NCI-H1694 (cell line): ENCODE measurements at regions not wholly inside any gene's neighbourhood (a gene's known extent, or its start where the extent isn't known, plus 50 kb on each side); places are given as distances from the start of the nearest gene placed in this dataset.

Experiments used
- DNase-seq: peaks from one replicate; lab custom pipeline; 2025; lab: John Stamatoyannopoulos, UW

DNA sequence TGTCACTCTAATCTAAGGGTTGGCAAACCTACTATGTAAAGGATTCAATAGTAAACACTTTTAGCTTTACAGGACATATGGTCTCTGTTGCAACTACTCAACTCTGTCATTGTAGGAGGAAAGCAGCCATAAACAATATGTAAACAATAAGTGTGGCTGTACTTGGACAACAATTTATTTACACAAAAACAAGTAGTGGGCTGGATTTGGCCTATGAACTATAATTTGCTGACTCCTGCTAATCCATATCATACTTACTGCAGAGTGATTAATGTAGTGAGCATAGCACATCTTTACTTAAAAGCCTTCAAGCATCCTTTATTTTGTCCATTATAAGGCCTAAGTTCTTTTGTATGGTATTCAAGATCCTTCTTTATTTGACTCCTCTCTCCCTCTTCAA is 441.9 kb downstream of the ZIC1 start:
- DNase-seq: no peak

GRCh38 chr3:147854542-147854941 is 445.4 kb downstream of the ZIC1 start:
- no peak for DNase-seq

DNA sequence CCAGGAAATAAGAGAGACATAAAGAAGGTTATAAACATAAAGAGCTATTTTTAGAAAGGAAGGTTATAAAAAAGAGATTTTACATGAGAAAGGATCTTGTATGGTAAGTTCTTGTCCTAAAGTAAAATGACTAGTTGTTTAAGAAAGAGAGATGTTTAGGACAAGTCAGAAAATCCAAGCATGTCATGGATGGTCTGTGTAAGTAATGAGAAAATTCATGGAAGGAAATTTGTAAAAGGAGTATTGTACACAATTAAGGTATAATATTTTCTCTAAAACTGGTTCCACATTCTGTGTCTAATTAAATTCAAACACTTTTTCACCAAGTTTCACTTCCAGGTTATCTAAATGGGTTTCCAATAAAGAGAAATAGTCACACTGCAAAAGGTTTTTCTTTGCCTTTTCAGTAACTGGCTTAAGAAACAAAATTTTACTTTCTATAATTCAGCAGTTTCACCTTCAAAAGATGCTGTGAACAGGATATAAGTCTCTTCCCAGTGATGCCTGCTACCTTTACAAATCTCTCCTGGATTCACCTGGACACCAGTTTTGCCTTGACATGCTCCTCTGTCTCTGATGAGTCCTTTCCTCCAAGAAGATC is 455.7 kb downstream of the ZIC1 start:
- no peak for DNase-seq

DNA sequence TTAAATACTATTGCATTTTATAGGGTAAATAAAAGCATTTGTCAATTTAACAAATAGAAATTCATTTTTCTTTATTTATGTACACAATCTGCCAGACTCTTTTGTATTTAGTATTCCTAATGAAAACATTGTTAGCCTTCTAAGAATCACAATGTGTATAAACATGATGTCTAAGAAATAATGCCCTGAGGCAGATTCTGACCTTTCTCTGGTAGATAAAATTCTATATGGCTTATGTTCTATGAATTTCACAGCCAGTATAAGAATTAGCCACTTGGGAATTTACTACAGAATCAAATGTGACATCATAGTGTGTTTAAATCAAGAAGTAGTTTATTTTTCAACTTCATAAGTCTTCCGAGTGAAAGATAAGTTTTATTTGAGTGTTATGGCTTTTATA is 457.4 kb downstream of the ZIC1 start:
- DNase-seq: no peak

- no peak for DNase-seq
These were observed 463.4 kb downstream of the ZIC1 start for GRCh38 chr3:147872568-147872967.

DNA sequence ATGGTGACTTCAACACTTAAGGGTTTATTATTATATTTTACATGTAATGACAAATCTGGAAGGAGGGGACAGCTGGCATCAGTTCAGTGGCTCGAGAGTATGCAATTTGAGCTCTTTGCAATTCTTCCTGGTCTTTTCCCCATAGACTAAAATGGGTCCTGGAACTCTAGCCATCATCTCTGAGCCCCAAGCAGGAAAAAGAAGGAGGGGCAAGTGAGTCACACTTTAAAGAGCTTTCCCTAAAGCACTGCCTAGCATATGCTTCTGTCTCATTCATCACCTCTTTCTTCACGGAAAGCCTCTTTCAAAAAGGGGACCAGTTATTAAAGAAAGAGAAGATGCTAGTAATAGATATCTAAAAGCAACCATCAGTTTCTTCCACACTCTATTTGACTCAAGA is 466.3 kb downstream of the ZIC1 start:
- DNase-seq: no peak

DNA sequence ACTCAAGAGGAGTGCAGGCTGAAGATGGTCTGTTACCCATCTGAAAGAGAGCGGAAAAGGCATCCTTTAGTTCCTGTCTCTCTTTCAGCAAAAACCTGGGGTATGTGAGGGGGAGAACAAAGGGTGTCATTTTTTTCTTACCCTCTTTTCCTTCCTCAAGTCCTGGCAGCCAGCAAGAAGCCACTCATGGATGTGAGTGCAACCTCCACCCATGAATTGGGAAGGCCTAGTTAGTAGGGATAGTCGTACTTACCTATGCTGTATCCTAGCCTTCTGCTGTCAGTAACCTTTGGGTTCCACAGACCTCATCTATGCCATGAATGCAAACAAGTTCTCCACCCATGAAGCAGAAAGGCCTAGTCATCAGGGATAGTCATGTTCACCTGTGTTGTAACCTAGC is 472.8 kb downstream of the ZIC1 start:
- DNase-seq: no peak

- DNase-seq: no peak
These were observed 477.7 kb downstream of the ZIC1 start for GRCh38 chr3:147886879-147887278.

GRCh38 chr3:147887797-147888196 is 478.6 kb downstream of the ZIC1 start:
- DNase-seq: no peak

DNA sequence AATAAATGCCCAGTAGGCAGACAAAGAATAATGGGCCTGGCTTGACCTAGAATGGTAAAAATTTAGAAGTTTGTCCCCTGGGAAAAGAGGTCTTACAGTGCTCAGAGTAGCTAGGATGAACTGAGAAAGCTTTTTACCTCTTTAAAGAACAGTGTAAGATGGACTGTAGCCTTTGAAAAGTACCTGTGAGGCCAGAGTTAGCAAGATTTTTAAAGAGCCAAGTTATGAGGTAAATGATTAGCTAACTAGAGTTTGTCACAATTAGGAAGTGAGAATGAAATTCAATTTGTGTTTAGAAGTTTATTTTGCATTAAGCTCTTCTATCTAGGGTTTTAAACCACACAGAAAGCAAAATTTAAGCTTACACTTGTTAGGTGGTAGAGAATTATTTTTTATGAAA is 480.9 kb downstream of the ZIC1 start:
- DNase-seq: no peak

- DNase-seq: no peak
These were observed 486.3 kb downstream of the ZIC1 start for GRCh38 chr3:147895509-147895908.

DNA sequence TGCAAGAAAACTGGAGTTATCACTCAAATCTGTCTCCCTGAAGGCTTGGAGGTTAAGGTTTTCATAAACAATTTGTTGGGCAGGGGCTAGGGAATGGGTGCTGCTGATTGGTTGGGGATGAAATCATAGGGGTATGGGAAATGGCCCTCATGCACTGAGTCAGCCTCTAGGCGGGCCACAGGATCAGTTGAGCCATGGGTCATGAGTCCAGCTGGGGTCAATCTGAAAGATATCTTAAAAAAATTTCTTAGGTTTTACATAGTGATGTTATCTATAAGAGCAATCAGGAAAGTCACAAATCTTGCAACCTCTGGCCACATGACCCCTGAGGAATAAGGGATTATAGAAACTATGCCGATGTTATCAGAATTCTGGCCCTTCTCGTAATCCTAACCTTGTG is 491.7 kb downstream of the ZIC1 start:
- no peak for DNase-seq

GRCh38 chr3:147903026-147903425 is 493.9 kb downstream of the ZIC1 start:
- DNase-seq: no peak

- DNase-seq: no peak
These were observed 495.3 kb downstream of the ZIC1 start for GRCh38 chr3:147904421-147904820.

- no peak for DNase-seq
These were observed 497.1 kb downstream of the ZIC1 start for GRCh38 chr3:147906285-147906684.

- DNase-seq: no peak
These were observed 505.4 kb downstream of the ZIC1 start for GRCh38 chr3:147914532-147914931.

GRCh38 chr3:147915057-147915456 is 505.9 kb downstream of the ZIC1 start:
- no peak for DNase-seq

GRCh38 chr3:147919496-147919895 is 510.3 kb downstream of the ZIC1 start:
- no peak for DNase-seq

DNA sequence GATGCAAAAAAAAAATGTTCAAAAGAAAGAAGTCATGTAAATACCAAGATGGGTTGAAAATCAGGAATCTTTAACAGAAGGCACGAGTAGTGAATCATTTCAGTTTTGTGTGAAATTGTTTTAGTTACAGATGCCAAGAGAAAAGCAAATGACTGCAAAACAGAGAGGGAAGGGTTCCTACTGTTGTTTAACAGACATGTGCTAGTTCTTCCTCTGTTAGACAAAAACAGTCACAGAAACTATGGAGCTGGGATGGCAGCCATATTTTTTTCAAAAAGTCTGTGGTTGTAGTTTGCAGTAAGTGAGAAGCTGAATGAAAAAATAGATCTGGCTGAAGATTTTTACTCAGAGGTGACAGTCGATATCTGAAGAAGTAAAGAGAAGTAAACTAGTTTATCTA is 511.9 kb downstream of the ZIC1 start:
- DNase-seq: no peak

DNA sequence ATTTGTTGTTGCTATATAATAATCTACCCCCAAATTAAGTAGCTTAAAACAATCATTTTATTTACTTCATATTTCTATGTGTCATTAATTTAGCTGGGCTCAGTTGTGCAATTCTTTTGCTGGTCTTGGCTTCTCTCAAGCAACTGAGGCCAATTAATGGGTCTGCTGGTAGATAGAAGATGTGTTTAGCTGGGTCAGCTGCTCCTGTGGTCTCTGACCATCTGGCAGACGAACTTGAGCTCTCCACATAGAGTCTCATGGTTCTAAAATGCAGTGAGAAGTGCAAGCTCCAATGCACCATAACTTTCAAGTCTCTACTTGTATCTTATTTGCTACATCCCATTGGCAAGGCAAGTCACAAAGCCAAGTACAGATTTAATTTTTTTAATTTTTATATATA is 515.6 kb downstream of the ZIC1 start:
- no peak for DNase-seq

GRCh38 chr3:147925272-147925671 is 516.1 kb downstream of the ZIC1 start:
- DNase-seq: no peak

DNA sequence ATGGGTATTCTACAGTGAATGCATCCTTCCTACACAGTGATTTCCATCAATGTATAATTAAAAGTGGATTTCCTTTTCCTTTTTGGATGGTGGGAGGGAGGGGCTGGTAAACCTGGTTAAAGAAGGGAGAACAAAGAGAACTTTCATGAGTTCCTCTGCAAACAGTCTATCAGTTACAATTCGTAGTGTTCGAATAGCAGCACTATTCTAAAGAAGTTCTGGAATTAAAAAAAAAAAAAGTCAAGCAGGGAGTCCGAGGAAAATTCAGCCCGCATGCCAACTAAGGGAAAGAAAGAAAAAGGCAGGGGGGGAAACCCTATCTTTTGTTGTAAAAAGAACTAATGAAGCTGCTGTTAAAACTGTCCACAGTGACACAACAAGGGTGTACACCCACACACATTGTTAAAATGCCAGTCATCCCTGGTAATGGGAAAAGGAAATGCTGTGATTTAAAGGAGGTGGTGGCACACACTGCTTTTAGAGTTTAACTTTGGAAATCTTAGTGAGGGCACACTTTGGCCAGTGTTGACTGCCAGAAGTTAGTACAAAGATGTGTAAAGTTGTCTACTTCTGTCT is 521.2 kb downstream of the ZIC1 start:
- no peak for DNase-seq

DNA sequence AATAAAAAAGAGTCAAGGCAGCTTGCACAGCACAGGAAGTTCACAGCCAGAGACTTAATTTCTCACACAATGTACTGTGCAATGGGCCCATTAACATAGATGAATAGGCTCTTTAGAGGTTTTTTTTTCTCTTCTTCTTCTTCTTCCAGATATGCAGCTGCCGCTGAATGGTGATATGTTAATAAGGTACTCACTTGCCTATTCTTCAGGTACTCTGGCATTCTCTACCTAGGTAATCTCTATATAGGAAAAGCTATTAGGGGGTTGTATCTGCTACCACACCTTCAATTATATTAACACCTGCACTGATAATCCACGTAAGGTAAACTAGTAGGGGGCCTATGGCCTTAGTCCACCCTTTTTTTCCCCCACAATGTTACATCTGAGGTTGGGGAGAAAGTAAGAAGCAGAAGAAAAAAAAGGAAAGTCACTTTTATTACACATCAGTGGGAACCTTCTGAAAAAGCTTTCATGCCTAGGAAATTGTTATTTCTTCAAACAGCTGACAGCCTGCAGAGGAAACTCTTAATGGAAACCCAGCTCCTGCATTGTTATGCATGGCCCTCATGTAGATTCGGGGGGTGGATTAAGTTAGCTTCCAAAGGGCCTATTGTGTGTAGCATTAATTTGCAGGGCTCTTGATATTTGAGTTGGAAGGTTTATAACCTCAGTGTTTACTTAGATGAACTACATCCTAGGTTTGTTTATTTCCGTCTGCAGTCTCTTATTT is 525.5 kb downstream of the ZIC1 start:
- no peak for DNase-seq

DNA sequence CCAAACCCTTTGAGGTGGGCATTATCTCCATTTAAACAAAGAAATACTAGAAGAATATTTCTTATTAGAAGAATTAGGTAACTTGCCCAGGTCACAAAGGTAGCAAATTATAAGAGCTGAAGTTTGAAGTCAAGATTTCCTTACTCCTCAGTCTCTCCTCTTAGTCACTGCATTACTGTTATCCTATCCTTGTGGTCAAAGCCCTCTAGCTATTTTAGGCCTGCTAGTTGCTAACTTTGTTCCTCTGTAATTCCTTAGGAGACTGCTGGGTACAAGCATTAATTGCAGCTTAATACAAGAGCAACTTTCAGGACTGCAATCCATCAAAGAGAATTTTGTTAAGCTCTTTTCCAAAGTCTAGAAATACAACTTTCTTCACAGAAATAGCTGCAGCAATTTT is 528.2 kb downstream of the ZIC1 start:
- DNase-seq: no peak
